ENCODE measurements at regions not wholly inside any gene's neighbourhood (a gene's known extent, or its start where the extent isn't known, plus 50 kb on each side); places are given as distances from the start of the nearest gene placed in this dataset.

DNA sequence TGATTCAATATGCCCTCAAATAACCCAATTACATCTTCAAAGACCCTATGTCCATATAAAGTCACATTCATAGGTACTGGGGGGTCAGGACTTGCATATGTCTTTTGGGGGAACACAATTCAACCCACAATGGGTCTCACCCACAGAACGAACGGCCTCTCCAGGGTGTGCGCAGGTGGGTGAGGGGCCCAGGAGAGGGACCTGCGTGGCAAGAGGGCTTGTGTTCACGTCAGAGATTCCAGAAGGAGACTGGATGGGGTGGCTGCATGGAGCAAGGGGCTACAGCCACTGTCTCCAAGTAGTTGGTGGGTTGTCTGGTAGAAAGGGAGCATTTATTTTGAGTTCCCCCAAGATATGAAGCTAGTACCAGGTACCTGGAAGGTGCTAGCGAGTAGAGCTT is 212.2 kb downstream of the SEC14L1 start:
- Mint-ChIP-seq H3K9me3 (ENCODE audit: unreplicated experiment) (no peaks in the 10 kb centered on the region), H3K4me1 (ENCODE audit: unreplicated experiment) (peaks cover 29% of the 10 kb centered on the region), H3K4me3 (ENCODE audit: unreplicated experiment) (peak overlapping the region; percentile 42), H3K27me3 (ENCODE audit: unreplicated experiment) (peaks cover 12% of the 10 kb centered on the region), H3K27ac (ENCODE audit: unreplicated experiment) (no peak overlapping the region), H3K36me3 (ENCODE audit: low read depth, unreplicated experiment) (peaks cover 10% of the 10 kb centered on the region)
- no peak for DNase-seq (ENCODE audit: low spot score)
- TF ChIP-seq CTCF (IDR thresholded peaks at IDR 0.05; ENCODE audit: unreplicated experiment), result no peak

DNA sequence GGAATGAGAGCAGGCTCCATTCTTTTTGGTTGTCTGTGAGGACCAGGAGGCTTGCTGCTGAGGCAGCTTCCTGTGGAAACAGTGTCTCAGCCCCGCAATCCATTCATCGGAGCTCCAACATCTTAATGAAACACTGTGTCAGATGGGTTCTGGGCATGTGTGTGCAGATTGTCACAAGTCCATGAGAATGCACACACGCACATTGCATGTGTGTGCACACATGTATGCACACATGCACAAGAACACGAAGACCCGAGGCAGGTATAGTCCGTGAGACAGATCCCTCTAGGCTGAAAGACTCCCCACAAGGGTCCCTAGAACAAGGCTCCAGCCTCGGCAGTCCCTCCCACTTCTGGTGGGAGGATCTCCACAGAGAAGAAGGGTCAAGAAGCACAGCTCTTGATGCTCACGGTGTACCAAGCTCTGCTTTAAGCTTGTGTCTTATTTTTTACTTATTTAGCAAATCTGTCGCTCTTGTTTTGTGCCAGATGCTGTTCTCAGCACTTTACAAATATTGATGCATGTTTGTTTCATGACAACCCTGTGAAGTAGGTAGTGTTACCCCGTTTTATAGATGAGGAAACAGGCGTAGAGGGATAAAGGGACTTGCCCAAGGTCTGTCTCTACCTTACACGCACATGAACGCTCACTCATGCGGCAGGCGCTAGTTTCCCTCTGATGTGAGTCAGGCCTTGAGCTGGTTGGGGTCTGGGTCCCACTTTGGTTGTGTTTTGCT is 213.1 kb downstream of the SEC14L1 start:
- peaks cover 29% of the 10 kb centered on the region for H3K4me1 Mint-ChIP-seq (ENCODE audit: unreplicated experiment)
- peaks cover 10% of the 10 kb centered on the region for H3K36me3 Mint-ChIP-seq (ENCODE audit: low read depth, unreplicated experiment)
- DNase-seq (ENCODE audit: low spot score), result no peak
- H3K27me3 Mint-ChIP-seq (ENCODE audit: unreplicated experiment), result peaks cover 12% of the 10 kb centered on the region
- H3K27ac Mint-ChIP-seq (ENCODE audit: unreplicated experiment), result no peak overlapping the region
- no peak overlapping the region for H3K4me3 Mint-ChIP-seq (ENCODE audit: unreplicated experiment)
- TF ChIP-seq CTCF (IDR thresholded peaks at IDR 0.05; ENCODE audit: unreplicated experiment), result no peak
- no peaks in the 10 kb centered on the region for H3K9me3 Mint-ChIP-seq (ENCODE audit: unreplicated experiment)

- no peak for DNase-seq (ENCODE audit: low spot score)
- TF ChIP-seq CTCF (IDR thresholded peaks at IDR 0.05; ENCODE audit: unreplicated experiment), result no peak
- no peaks in the 10 kb centered on the region for H3K9me3 Mint-ChIP-seq (ENCODE audit: unreplicated experiment)
- peaks cover 10% of the 10 kb centered on the region for H3K36me3 Mint-ChIP-seq (ENCODE audit: low read depth, unreplicated experiment)
- H3K27me3 Mint-ChIP-seq (ENCODE audit: unreplicated experiment), result peaks cover 13% of the 10 kb centered on the region
- no peak overlapping the region for H3K27ac Mint-ChIP-seq (ENCODE audit: unreplicated experiment)
- peaks cover 29% of the 10 kb centered on the region for H3K4me1 Mint-ChIP-seq (ENCODE audit: unreplicated experiment)
- no peak overlapping the region for H3K4me3 Mint-ChIP-seq (ENCODE audit: unreplicated experiment)
These were observed 213.6 kb downstream of the SEC14L1 start for GRCh38 chr17:77354420-77354669.

DNA sequence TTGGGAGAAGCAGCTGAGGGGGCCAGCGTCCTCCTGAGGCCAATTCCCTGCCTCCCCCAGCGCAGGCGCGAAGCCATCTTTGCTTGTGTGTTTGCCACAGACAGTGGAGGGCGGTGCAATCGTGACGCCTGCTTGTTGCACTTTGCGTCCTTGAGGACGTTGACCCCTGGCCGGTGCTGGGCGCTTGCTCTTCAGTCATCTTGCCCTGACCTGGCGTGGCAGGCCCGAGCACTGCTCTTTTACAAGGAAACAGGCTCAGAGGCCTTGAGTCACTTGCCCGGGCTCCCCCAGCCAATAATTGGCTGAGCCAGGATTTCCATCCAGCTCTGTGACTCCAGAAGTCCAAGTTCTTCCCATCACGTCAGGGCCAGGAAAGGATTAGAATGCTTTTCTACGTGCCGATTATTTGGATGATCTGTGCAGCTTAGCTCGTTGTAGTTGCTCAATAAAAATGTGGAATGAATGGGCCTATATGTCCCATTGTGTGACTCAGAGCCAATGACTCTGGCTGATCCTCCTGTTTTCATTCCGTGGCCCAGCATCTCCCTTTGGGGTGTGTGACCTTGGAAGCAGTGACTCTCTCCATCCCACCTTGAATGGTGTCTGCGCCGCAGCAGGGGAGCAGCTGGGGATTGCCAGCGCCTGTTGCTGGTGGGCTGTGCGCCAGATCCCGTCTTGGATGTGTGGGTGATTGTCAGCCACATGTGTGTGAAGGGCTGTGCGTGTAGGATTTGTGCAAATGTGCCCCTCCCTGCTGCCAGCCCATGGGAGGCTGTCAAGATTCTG is 214.1 kb downstream of the SEC14L1 start:
- no peak for DNase-seq (ENCODE audit: low spot score)

More for the DNA sequence above, 214.1 kb downstream of the SEC14L1 start:
- peaks cover 29% of the 10 kb centered on the region for H3K4me1 Mint-ChIP-seq (ENCODE audit: unreplicated experiment)
- H3K4me3 Mint-ChIP-seq (ENCODE audit: unreplicated experiment), result no peak overlapping the region
- no peak for TF ChIP-seq CTCF (IDR thresholded peaks at IDR 0.05; ENCODE audit: unreplicated experiment)
- peaks cover 14% of the 10 kb centered on the region for H3K27me3 Mint-ChIP-seq (ENCODE audit: unreplicated experiment)
- H3K27ac Mint-ChIP-seq (ENCODE audit: unreplicated experiment), result peak overlapping the region; percentile 70
- H3K36me3 Mint-ChIP-seq (ENCODE audit: low read depth, unreplicated experiment), result peaks cover 10% of the 10 kb centered on the region
- no peaks in the 10 kb centered on the region for H3K9me3 Mint-ChIP-seq (ENCODE audit: unreplicated experiment)
